ENCODE measurements at regions not wholly inside any gene's neighbourhood (a gene's known extent, or its start where the extent isn't known, plus 50 kb on each side); places are given as distances from the start of the nearest gene placed in this dataset.

GRCh38 chr15:53384417-53384816 lies 375.0 kb downstream of the WDR72 start:
- peak; percentile 38 for TF ChIP-seq CTCF (IDR thresholded peaks at IDR 0.05; ENCODE audit: unreplicated experiment)
- Mint-ChIP-seq H3K4me3 (ENCODE audit: low read depth) (no peak overlapping the region), H3K36me3 (ENCODE audit: insufficient read depth) (no peaks in the 10 kb centered on the region), H3K27ac (no peak overlapping the region), H3K9me3 (ENCODE audit: low read depth) (peaks cover 5% of the 10 kb centered on the region), H3K4me1 (ENCODE audit: low read depth) (peaks cover 6% of the 10 kb centered on the region), H3K27me3 (peaks cover 4% of the 10 kb centered on the region)
- no peak for DNase-seq (ENCODE audit: low spot score, unreplicated experiment)

GRCh38 chr15:53378096-53378800 lies 381.2 kb downstream of the WDR72 start:
- TF ChIP-seq CTCF (IDR thresholded peaks at IDR 0.05; ENCODE audit: unreplicated experiment), result no peak
- Mint-ChIP-seq H3K27ac (peak overlapping the region; percentile 87), H3K4me3 (ENCODE audit: low read depth) (no peak overlapping the region), H3K9me3 (ENCODE audit: low read depth) (no peaks in the 10 kb centered on the region), H3K36me3 (ENCODE audit: insufficient read depth) (no peaks in the 10 kb centered on the region), H3K27me3 (peaks cover 1% of the 10 kb centered on the region), H3K4me1 (ENCODE audit: low read depth) (peaks cover 44% of the 10 kb centered on the region)
- DNase-seq (ENCODE audit: low spot score, unreplicated experiment), result no peak

GRCh38 chr15:53367740-53368139 lies 391.7 kb downstream of the WDR72 start:
- TF ChIP-seq CTCF (IDR thresholded peaks at IDR 0.05; ENCODE audit: unreplicated experiment), result no peak
- peaks cover 21% of the 10 kb centered on the region for H3K9me3 Mint-ChIP-seq (ENCODE audit: low read depth)
- no peak overlapping the region for H3K27ac Mint-ChIP-seq
- DNase-seq (ENCODE audit: low spot score, unreplicated experiment), result no peak
- H3K36me3 Mint-ChIP-seq (ENCODE audit: insufficient read depth), result peaks cover 10% of the 10 kb centered on the region
- H3K4me1 Mint-ChIP-seq (ENCODE audit: low read depth), result peaks cover 6% of the 10 kb centered on the region
- no peaks in the 10 kb centered on the region for H3K27me3 Mint-ChIP-seq
- H3K4me3 Mint-ChIP-seq (ENCODE audit: low read depth), result no peak overlapping the region

GRCh38 chr15:53360881-53361280 lies 398.6 kb downstream of the WDR72 start:
- Mint-ChIP-seq H3K9me3 (ENCODE audit: low read depth) (no peaks in the 10 kb centered on the region), H3K4me3 (ENCODE audit: low read depth) (no peak overlapping the region), H3K27me3 (no peaks in the 10 kb centered on the region), H3K4me1 (ENCODE audit: low read depth) (peaks cover 24% of the 10 kb centered on the region), H3K27ac (no peak overlapping the region), H3K36me3 (ENCODE audit: insufficient read depth) (no peaks in the 10 kb centered on the region)
- no peak for TF ChIP-seq CTCF (IDR thresholded peaks at IDR 0.05; ENCODE audit: unreplicated experiment)
- no peak for DNase-seq (ENCODE audit: low spot score, unreplicated experiment)

- no peak for DNase-seq (ENCODE audit: low spot score, unreplicated experiment)
- no peak overlapping the region for H3K27ac Mint-ChIP-seq
- no peak for TF ChIP-seq CTCF (IDR thresholded peaks at IDR 0.05; ENCODE audit: unreplicated experiment)
- H3K27me3 Mint-ChIP-seq, result no peaks in the 10 kb centered on the region
- no peak overlapping the region for H3K4me3 Mint-ChIP-seq (ENCODE audit: low read depth)
- H3K9me3 Mint-ChIP-seq (ENCODE audit: low read depth), result no peaks in the 10 kb centered on the region
- H3K36me3 Mint-ChIP-seq (ENCODE audit: insufficient read depth), result no peaks in the 10 kb centered on the region
- peaks cover 24% of the 10 kb centered on the region for H3K4me1 Mint-ChIP-seq (ENCODE audit: low read depth)
Observed at GRCh38 chr15:53359038-53359437, 400.4 kb downstream of the WDR72 start.

All from progenitor cell of endocrine pancreas (in vitro differentiated cells).